ENCODE measurements at regions not wholly inside any gene's neighbourhood (a gene's known extent, or its start where the extent isn't known, plus 50 kb on each side); places are given as distances from the start of the nearest gene placed in this dataset.
"Not testable (repeated sequence)": the region's sequence is repeated elsewhere in the genome, so short reads cannot be mapped to it uniquely, and the experiment has no call there.

DNA sequence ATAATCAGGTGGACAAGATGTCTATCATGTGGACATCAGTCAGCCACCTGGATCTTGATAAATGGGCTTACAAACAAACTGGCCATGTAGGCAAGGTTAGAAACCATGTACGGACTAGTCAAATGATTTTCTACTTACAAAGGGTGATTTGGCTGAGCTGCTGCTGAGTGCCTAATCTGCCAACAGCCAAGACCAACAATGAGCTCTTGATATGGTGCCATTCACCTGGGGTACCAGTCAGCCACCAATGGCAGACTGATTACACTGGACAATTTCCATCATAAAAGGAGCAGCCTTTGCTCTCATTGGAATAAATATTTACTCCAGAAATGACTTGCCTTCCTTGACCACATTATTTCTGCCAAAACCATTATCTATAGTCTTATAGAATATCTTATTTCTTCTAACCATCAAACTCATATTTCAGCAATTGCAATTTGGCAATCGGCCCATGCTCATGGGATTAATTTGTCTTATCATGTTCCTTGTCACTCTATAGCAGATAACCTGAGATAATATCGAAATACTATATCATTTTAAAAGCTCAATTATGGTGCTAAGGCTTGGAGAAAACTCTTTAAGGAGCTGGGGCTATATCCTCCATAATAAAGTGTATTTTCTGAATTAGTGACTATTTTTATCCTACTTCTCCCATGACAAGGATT lies 135.1 kb downstream of the SLC25A46 start:
- DNase-seq (ENCODE audit: low read depth) (no peak), FAIRE-seq (no peak)
- no peak overlapping the region for H3K4me3 ChIP-seq (ENCODE audit: low read depth, low read length)
- TF ChIP-seq, protein P1, sequence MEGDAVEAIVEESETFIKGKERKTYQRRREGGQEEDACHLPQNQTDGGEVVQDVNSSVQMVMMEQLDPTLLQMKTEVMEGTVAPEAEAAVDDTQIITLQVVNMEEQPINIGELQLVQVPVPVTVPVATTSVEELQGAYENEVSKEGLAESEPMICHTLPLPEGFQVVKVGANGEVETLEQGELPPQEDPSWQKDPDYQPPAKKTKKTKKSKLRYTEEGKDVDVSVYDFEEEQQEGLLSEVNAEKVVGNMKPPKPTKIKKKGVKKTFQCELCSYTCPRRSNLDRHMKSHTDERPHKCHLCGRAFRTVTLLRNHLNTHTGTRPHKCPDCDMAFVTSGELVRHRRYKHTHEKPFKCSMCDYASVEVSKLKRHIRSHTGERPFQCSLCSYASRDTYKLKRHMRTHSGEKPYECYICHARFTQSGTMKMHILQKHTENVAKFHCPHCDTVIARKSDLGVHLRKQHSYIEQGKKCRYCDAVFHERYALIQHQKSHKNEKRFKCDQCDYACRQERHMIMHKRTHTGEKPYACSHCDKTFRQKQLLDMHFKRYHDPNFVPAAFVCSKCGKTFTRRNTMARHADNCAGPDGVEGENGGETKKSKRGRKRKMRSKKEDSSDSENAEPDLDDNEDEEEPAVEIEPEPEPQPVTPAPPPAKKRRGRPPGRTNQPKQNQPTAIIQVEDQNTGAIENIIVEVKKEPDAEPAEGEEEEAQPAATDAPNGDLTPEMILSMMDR (IDR thresholded peaks at IDR 0.05; ENCODE audit: insufficient read depth, low read length, severe bottlenecking) = no peak
- no peaks in the 10 kb centered on the region for H3K27me3 ChIP-seq (ENCODE audit: control insufficient read depth, insufficient read depth, low read length)
- H3K36me3 ChIP-seq (ENCODE audit: control insufficient read depth, insufficient read depth, low read length) = no peaks in the 10 kb centered on the region

DNA sequence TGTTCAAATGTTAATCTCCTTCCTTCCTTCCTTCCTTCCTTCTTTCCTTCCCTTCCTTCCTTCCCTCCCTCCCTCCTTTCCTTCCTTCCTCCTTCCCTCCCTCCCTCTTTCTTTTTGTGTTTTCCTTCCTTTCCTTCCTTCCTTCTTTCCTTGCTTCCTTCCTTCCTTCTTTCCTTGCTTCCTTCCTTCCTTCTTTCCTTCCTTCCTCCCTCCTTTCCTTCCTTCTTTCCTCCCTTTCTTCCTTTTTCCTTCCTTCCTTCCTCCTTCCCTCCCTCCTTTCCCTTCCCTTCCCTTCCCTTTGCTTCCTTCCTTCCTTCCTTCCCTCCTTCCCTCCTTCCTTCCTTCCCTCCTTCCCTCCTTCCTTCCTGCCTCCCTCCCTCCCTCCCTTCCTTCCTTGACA lies 136.3 kb downstream of the SLC25A46 start:
- not testable (repeated sequence) for H3K27me3 ChIP-seq (ENCODE audit: control insufficient read depth, insufficient read depth, low read length); H3K36me3 ChIP-seq (ENCODE audit: control insufficient read depth, insufficient read depth, low read length); DNase-seq (ENCODE audit: low read depth); H3K4me3 ChIP-seq (ENCODE audit: low read depth, low read length); FAIRE-seq

DNA sequence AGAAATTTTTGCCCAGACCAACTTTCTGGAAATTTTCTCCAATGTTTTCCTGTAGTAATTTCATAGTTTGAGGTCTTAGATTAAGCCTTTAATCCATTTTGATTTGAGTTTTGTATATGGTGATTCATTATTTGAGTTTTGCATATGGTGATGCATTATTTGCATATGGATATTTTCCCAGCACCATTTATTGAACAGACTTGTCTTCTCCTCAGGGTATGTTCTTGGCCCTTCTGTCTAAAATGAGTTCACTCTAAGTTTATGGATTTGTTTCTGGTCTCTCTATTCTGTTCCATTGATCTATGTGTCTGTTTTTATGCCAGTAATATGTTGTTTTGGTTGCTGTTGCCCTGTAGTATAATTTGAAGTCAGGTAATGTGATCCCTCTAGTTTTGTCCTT lies 139.3 kb downstream of the SLC25A46 start:
- H3K36me3 ChIP-seq (ENCODE audit: control insufficient read depth, insufficient read depth, low read length) = no peaks in the 10 kb centered on the region

DNA sequence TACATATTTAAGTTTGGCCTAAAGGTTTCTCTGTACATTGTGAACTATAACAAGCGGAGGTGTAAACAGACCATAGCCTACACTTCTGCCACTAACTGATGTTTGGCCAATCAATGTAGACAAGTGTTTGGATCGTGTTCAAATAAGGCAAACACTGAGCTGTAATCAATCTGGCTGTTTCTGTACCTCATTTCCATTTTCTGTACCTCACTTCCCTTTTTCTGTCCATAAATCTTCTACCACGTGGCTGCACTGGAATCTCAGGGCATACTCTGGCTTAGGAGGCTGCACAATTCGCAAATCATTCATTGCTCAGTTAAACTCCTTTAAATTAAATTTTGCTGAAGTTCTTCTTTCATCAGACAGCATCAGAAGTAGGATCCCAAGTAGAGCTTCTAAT lies 140.9 kb downstream of the SLC25A46 start:
- FAIRE-seq (no peak), DNase-seq (ENCODE audit: low read depth) (no peak)
- TF ChIP-seq, protein P1 (IDR thresholded peaks at IDR 0.05; ENCODE audit: insufficient read depth, low read length, severe bottlenecking) = no peak
- no peaks in the 10 kb centered on the region for H3K27me3 ChIP-seq (ENCODE audit: control insufficient read depth, insufficient read depth, low read length)
- no peaks in the 10 kb centered on the region for H3K36me3 ChIP-seq (ENCODE audit: control insufficient read depth, insufficient read depth, low read length)
- no peak overlapping the region for H3K4me3 ChIP-seq (ENCODE audit: low read depth, low read length)

More for the DNA sequence above, 139.3 kb downstream of the SLC25A46 start:
- no peaks in the 10 kb centered on the region for H3K27me3 ChIP-seq (ENCODE audit: control insufficient read depth, insufficient read depth, low read length)
- TF ChIP-seq, protein P1 (IDR thresholded peaks at IDR 0.05; ENCODE audit: insufficient read depth, low read length, severe bottlenecking) = no peak
- no peak overlapping the region for H3K4me3 ChIP-seq (ENCODE audit: low read depth, low read length)
- FAIRE-seq = no peak
- no peak for DNase-seq (ENCODE audit: low read depth)

DNA sequence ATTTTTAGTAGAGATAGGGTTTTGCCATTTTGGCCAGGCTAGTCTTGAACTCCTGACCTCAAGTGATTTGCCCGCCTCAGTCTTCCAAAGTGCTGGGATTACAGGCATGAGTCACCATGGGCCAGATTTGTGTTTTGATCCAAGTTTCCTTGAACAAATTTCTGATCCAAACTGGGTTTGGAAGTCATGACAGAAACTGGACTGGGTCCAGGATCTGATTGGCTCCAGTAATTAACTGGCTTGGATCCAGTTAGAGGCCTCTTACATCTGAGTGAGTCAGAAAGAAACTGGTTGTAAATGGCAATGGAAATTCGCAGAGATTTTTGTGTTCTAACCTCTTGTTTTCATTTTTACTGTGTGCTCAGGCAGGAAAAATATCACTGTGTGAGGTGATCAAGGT lies 141.6 kb downstream of the SLC25A46 start:
- no peak for FAIRE-seq
- H3K27me3 ChIP-seq (ENCODE audit: control insufficient read depth, insufficient read depth, low read length) = no peaks in the 10 kb centered on the region
- H3K4me3 ChIP-seq (ENCODE audit: low read depth, low read length) = no peak overlapping the region
- DNase-seq (ENCODE audit: low read depth) = peak; percentile 94
- H3K36me3 ChIP-seq (ENCODE audit: control insufficient read depth, insufficient read depth, low read length) = no peaks in the 10 kb centered on the region
- TF ChIP-seq, protein P1 (IDR thresholded peaks at IDR 0.05; ENCODE audit: insufficient read depth, low read length, severe bottlenecking) = no peak

DNA sequence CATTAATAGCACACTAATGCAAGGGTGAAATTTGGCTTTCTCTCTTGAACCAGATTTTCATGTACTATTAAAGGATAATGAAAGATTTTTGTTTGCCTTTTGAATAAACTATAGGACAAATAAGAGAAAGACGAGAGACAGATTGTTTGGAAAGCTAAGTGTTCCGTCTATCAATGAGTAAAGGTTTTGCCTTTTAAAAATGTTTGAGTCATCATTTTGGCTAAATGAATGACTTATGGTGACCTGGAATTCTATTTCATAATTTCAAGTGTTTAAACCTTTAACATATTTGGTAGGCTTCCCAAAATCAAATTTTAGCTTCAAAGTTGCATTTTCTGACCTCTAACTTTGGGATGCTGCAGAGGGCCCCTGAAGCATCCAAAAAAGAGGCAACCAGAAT lies 145.2 kb downstream of the SLC25A46 start:
- DNase-seq (ENCODE audit: low read depth) = peak; percentile 79

DNA sequence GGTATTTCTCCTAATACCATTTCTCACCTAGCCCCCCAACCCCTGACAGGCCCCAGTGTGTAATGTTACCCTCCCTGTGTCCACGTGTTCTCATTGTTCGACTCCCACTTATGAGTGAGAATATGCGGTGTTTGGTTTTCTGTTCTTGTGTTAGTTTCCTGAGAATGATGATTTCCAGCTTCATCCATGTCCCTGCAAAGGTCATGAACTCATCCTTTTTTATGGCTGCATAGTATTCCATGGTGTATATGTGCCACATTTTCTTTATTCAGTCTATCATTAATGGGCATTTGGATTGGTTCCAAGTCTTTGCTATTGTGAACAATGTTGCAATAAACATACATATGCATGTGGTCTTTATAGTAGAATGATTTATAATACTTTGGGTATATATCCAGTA lies 148.4 kb downstream of the SLC25A46 start:
- not testable (repeated sequence) for H3K27me3 ChIP-seq (ENCODE audit: control insufficient read depth, insufficient read depth, low read length); FAIRE-seq; H3K36me3 ChIP-seq (ENCODE audit: control insufficient read depth, insufficient read depth, low read length); H3K4me3 ChIP-seq (ENCODE audit: low read depth, low read length); DNase-seq (ENCODE audit: low read depth)

More for the DNA sequence above, 145.2 kb downstream of the SLC25A46 start:
- H3K27me3 ChIP-seq (ENCODE audit: control insufficient read depth, insufficient read depth, low read length) = no peaks in the 10 kb centered on the region
- H3K4me3 ChIP-seq (ENCODE audit: low read depth, low read length) = no peak overlapping the region
- no peak for FAIRE-seq
- TF ChIP-seq, protein P1 (IDR thresholded peaks at IDR 0.05; ENCODE audit: insufficient read depth, low read length, severe bottlenecking) = no peak
- no peaks in the 10 kb centered on the region for H3K36me3 ChIP-seq (ENCODE audit: control insufficient read depth, insufficient read depth, low read length)

DNA sequence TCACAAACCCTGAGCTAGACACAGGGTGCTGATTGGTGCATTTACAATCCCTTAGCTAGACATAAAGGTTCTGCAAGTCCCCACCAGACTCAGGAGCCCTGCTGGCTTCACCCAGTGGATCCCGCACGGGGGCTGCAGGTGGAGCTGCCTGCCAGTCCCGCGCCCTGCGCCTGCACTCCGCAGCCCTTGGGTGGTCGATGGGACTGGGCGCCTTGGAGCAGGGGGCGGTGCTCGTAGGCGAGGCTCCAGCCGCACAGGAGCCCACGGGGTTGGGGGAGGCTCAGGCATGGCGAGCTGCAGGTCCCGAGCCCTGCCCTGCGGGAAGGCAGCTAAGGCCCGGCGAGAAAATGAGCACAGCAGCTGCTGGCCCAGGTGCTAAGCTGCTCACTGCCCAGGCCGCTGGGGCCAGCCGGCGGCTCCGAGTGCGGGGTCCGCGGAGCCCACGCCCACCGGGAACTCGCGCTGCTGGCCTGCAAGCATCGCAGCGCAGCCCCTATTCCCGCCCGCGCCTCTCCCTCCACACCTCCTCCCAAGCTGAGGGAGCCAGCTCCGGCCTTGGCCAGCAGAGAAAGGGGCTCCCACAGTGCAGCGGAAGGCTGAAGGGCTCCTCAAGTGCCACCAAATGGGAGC lies 155.2 kb downstream of the SLC25A46 start:
- FAIRE-seq; DNase-seq (ENCODE audit: low read depth); H3K36me3 ChIP-seq (ENCODE audit: control insufficient read depth, insufficient read depth, low read length); H3K4me3 ChIP-seq (ENCODE audit: low read depth, low read length); H3K27me3 ChIP-seq (ENCODE audit: control insufficient read depth, insufficient read depth, low read length): not testable (repeated sequence)

All from bronchial epithelial cell (primary cell).